ENCODE measurements at regions not wholly inside any gene's neighbourhood (a gene's known extent, or its start where the extent isn't known, plus 50 kb on each side); places are given as distances from the start of the nearest gene placed in this dataset.

GRCh38 chr7:69166979-69167516 is 431.2 kb upstream of the AUTS2 start:
- TF ChIP-seq CTCF (conservative IDR thresholded peaks at IDR 0.05): no peak
- Mint-ChIP-seq H3K4me3 (no peak overlapping the region), H3K36me3 (ENCODE audit: low read depth) (no peaks in the 10 kb centered on the region), H3K27ac (ENCODE audit: unreplicated experiment) (no peak overlapping the region), H3K9me3 (no peaks in the 10 kb centered on the region), H3K4me1 (no peaks in the 10 kb centered on the region), H3K27me3 (ENCODE audit: low read depth) (peaks cover 4% of the 10 kb centered on the region)
- DNase-seq (ENCODE audit: low read depth, low spot score): no peak

- H3K27me3 Mint-ChIP-seq (ENCODE audit: low read depth): peaks cover 4% of the 10 kb centered on the region
- H3K36me3 Mint-ChIP-seq (ENCODE audit: low read depth): no peaks in the 10 kb centered on the region
- no peak for DNase-seq (ENCODE audit: low read depth, low spot score)
- H3K4me1 Mint-ChIP-seq: peaks cover 17% of the 10 kb centered on the region
- no peak overlapping the region for H3K4me3 Mint-ChIP-seq
- no peak overlapping the region for H3K27ac Mint-ChIP-seq (ENCODE audit: unreplicated experiment)
- H3K9me3 Mint-ChIP-seq: no peaks in the 10 kb centered on the region
- no peak for TF ChIP-seq CTCF (conservative IDR thresholded peaks at IDR 0.05)
These were observed 428.9 kb upstream of the AUTS2 start for GRCh38 chr7:69169386-69169785.

- no peak overlapping the region for H3K4me3 Mint-ChIP-seq
- no peaks in the 10 kb centered on the region for H3K36me3 Mint-ChIP-seq (ENCODE audit: low read depth)
- DNase-seq (ENCODE audit: low read depth, low spot score): no peak
- peaks cover 9% of the 10 kb centered on the region for H3K9me3 Mint-ChIP-seq
- no peak for TF ChIP-seq CTCF (conservative IDR thresholded peaks at IDR 0.05)
- peaks cover 17% of the 10 kb centered on the region for H3K4me1 Mint-ChIP-seq
- no peak overlapping the region for H3K27ac Mint-ChIP-seq (ENCODE audit: unreplicated experiment)
- H3K27me3 Mint-ChIP-seq (ENCODE audit: low read depth): peaks cover 4% of the 10 kb centered on the region
These were observed 425.8 kb upstream of the AUTS2 start for GRCh38 chr7:69172357-69173077.

- TF ChIP-seq CTCF (conservative IDR thresholded peaks at IDR 0.05): no peak
- H3K36me3 Mint-ChIP-seq (ENCODE audit: low read depth): no peaks in the 10 kb centered on the region
- H3K27ac Mint-ChIP-seq (ENCODE audit: unreplicated experiment): no peak overlapping the region
- no peak for DNase-seq (ENCODE audit: low read depth, low spot score)
- H3K27me3 Mint-ChIP-seq (ENCODE audit: low read depth): peaks cover 4% of the 10 kb centered on the region
- H3K4me3 Mint-ChIP-seq: no peak overlapping the region
- peaks cover 9% of the 10 kb centered on the region for H3K9me3 Mint-ChIP-seq
- H3K4me1 Mint-ChIP-seq: peaks cover 17% of the 10 kb centered on the region
These were observed 424.9 kb upstream of the AUTS2 start for GRCh38 chr7:69173341-69173740.

- Mint-ChIP-seq H3K4me3 (no peak overlapping the region), H3K4me1 (peaks cover 17% of the 10 kb centered on the region), H3K9me3 (peaks cover 9% of the 10 kb centered on the region), H3K36me3 (ENCODE audit: low read depth) (no peaks in the 10 kb centered on the region), H3K27me3 (ENCODE audit: low read depth) (peaks cover 4% of the 10 kb centered on the region), H3K27ac (ENCODE audit: unreplicated experiment) (peak overlapping the region; percentile 87)
- no peak for TF ChIP-seq CTCF (conservative IDR thresholded peaks at IDR 0.05)
- DNase-seq (ENCODE audit: low read depth, low spot score): no peak
These were observed 424.4 kb upstream of the AUTS2 start for GRCh38 chr7:69173846-69174245.
